ENCODE measurements at regions not wholly inside any gene's neighbourhood (a gene's known extent, or its start where the extent isn't known, plus 50 kb on each side); places are given as distances from the start of the nearest gene placed in this dataset.

- no peak for TF ChIP-seq CTCF (IDR thresholded peaks at IDR 0.05; ENCODE audit: low read length)
- no peak for TF ChIP-seq EZH2 (optimal IDR thresholded peaks at IDR 0.05; ENCODE audit: low read depth, low read length)
Measured at GRCh38 chr6:126876446-126876845, 242.0 kb upstream of the RSPO3 start.
